Upper lobe of left lung (tissue), 4 donors: ENCODE measurements at regions not wholly inside any gene's neighbourhood (a gene's known extent, or its start where the extent isn't known, plus 50 kb on each side); places are given as distances from the start of the nearest gene placed in this dataset.

ENCODE experiments used
- EP300 ChIP-seq, 4 donors: sonication (generic); formaldehyde crosslinking; IDR thresholded peaks; one replicate each; pipeline ENCODE4 v1.5.1; 2017; ENCODE audit warnings: antibody characterized with exemption in 4 of 4, control low read depth in 2 of 4
- POLR2A ChIP-seq, 4 donors: fragments of 450-650 bp; IDR thresholded peaks; one replicate each; pipeline ENCODE4 v1.5.1; 2016 to 2017; ENCODE audit warnings: antibody characterized with exemption in 4 of 4, mild to moderate bottlenecking in 2 of 4
- POLR2AphosphoS5 ChIP-seq, 2 donors: sonication (generic); formaldehyde crosslinking; IDR thresholded peaks; one replicate each; pipeline ENCODE4 v1.5.1; 2017; ENCODE audit warnings: antibody characterized with exemption in 2 of 2
- TF ChIP-seq, protein P1 (sequence below), 6 experiments: fragments of 450-650 bp in 4 of 6; fragments of 200-600 bp in 2 of 6; sonication (generic) in 2 of 6; IDR thresholded peaks; one replicate each; pipeline ENCODE4 v1.5.1; 2016 to 2019; ENCODE audit warnings: antibody characterized with exemption in 6 of 6

- TF ChIP-seq, protein P1, sequence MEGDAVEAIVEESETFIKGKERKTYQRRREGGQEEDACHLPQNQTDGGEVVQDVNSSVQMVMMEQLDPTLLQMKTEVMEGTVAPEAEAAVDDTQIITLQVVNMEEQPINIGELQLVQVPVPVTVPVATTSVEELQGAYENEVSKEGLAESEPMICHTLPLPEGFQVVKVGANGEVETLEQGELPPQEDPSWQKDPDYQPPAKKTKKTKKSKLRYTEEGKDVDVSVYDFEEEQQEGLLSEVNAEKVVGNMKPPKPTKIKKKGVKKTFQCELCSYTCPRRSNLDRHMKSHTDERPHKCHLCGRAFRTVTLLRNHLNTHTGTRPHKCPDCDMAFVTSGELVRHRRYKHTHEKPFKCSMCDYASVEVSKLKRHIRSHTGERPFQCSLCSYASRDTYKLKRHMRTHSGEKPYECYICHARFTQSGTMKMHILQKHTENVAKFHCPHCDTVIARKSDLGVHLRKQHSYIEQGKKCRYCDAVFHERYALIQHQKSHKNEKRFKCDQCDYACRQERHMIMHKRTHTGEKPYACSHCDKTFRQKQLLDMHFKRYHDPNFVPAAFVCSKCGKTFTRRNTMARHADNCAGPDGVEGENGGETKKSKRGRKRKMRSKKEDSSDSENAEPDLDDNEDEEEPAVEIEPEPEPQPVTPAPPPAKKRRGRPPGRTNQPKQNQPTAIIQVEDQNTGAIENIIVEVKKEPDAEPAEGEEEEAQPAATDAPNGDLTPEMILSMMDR (IDR thresholded peaks at IDR 0.05) = no peak
- TF ChIP-seq POLR2A (IDR thresholded peaks at IDR 0.05) = no peak
- no peak for TF ChIP-seq POLR2AphosphoS5 (IDR thresholded peaks at IDR 0.05)
- TF ChIP-seq EP300 (IDR thresholded peaks at IDR 0.05) = no peak
These were observed 520.1 kb upstream of the SMC2 start for GRCh38 chr9:103574056-103574455.
